HK-2 (cell line): ENCODE measurements at regions not wholly inside any gene's neighbourhood (a gene's known extent, or its start where the extent isn't known, plus 50 kb on each side); places are given as distances from the start of the nearest gene placed in this dataset.
"Not testable (repeated sequence)": the region's sequence is repeated elsewhere in the genome, so short reads cannot be mapped to it uniquely, and the experiment has no call there.

Source experiments
- DNase-seq: peaks from one replicate; pipeline ENCODE4 v3.0.0-alpha.2; 2018; ENCODE audit not compliant: unreplicated experiment

DNA sequence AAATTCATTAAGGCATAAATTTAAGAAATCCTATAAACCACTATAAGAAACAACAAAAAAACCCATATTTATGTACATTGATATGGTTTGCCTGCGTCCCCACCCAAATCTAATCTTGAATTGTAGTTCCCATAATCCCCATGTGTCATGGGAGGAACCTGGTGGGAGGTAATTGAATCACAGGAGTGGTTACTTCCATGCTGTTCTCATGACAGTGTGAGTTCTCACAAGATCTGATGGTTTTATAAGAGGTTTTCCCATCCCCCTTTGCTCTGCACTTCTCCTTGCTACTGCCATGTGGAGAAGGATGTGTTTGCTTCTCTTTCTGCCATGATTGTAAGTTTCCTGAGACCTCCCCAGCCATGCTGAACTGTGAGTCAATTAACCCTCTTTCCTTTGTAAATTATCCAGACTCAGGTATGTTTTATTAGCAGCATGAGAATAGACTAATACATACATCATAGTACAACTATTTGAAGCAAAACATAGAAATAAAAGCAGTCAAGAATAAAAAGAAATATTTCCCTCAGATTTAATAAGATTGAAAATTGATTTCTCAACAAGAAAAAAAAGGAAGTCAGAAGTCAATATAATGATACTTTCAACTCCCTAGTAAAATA lies 209.0 kb upstream of the GPC6 start:
- DNase-seq, result no peak

DNA sequence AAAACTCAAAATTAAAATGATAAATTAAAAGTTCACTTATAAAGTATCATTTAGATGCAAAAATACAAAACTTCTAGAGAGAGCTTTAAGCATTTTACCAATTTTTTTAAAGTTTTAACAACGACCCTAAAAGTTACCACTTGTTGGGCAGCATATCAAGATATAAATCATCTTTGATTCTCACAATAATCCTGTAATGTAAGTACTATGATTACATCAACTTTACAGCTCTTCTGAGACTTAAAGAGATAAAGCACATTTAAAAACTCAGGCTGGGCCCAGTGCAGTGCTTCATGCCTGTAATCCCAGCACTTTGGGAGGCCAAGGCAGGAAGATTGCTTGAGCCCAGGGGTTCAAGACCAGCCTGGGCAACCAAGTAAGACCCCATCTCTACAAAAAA lies 202.7 kb upstream of the GPC6 start:
- DNase-seq, result no peak

DNA sequence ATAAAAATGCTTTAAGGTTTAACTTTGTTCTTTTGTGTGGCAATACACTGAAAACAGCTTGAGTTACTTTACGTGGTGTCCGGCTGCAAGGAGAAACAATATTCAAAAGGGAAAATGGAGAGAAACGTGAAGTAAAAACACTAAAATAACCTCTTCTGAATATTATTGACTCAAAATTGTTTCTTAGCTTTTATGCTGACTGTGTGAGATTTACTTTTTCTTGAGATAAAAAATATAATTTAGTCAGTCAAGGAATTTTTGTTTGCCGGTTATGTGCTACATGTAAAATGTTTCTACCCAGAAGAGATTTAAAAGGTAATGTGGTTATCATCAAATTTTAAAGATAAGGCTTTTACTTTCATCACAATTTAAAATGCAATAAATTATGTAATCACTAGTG lies 200.6 kb upstream of the GPC6 start:
- no peak for DNase-seq

DNA sequence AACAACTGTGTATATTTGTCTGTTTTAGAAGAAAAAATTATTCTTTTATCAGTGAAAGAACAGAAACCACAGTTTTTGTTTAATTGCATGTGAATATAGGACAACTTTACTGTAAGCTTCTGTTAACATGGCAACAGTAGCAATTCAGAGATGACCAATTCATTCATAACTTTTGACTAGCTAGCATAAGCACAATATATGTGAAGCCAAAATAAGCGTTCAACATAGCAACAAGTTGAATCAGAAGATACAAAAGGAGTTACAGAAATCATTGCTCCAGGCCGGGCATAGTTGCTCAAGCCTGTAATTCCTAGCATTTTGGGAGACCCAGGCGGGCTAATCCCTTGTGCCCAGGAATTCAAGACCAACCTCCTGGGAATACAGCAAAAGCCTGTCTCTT lies 197.1 kb upstream of the GPC6 start:
- DNase-seq, result no peak

DNA sequence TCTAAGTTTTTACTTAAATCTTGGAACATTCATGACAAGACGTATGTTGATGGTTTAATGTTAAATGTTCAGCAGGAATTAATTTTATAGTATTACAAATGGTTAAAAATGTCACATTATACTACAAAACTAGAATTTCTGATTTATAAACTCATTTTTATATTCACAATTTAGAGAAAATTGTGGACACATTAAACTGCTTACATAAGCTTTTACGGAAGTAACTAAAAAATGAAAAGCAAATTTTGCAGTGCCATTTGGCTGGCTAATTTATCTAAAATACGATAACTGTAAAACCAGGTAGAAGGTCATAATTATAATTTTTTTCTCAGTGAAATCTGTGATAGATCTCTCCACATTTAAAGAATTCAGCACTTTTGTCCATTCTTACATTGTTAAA lies 190.2 kb upstream of the GPC6 start:
- DNase-seq, result no peak

DNA sequence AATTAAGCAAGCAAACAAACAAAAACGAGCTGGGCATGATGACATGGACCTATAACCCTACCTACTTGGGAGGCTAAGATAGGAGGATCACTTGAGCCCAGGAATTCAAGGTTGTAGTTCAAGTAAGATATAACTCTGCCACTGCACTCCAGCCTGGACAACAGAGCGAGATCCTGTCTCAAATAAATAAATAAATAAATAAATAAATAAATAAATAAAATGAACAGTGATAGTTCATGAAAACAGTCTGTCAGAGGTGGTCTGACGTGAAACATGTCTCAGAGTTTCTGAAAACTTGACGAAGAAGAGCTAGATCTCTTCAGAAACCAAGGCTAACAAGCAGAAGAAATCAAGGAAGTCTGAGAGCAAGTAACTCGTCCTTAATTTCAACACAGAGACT lies 188.8 kb upstream of the GPC6 start:
- no peak for DNase-seq

DNA sequence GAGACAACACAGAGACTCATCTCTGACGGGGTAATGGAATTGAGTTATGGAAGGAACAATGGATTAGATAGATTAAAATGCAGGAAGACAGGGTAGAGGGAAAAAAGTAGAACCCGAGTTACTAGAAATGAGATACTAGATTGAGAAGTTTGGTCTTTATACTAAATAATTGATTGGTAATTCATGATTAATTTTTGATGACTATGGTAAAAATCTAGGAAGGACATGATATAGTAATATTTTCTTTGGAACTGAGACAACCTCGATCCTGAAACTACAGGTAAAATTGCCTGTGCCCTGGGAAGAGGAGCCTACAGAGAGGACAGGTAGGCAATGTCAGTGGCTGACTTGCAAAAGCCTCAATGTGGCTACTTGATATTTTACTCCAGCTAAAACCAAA lies 188.4 kb upstream of the GPC6 start:
- DNase-seq, result no peak

DNA sequence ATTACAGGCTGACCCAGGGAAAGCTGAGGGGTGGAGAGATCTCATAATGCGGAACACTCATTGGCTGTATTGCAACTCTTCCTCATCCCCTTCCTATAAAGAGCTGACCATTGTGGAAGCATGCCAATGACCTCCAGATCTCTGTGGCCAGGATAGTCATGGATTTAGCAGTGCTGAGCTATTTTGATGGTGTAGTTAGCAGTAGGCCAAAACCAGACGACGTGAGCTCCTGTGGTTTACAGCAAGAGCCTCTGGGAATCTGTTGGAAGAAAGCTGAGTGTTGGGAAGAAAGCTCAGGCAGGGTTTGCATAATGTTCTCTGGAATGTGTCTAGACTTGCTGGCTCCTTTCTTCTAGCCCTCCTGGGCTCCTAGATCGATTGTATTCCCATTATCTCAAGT lies 187.5 kb upstream of the GPC6 start:
- DNase-seq, result no peak

DNA sequence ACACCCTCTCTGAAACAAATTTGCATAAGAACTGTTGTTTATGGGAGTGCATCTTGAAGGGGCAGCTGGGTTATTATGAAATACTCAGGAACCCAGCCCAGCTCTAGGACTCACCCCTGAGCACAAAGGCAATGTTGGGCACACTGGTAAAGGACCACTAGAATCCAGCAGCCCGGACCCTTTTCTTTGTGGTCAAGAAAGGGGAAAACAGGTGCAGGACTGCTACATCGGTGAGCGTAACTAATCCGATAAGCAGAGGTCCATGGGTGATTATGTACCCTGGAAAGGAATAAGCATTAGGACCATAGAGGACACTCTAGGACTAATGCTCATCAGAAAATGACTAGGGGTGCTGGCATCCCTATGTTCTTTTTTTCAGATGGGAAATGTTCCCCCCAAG lies 185.0 kb upstream of the GPC6 start:
- not testable (repeated sequence) for DNase-seq

DNA sequence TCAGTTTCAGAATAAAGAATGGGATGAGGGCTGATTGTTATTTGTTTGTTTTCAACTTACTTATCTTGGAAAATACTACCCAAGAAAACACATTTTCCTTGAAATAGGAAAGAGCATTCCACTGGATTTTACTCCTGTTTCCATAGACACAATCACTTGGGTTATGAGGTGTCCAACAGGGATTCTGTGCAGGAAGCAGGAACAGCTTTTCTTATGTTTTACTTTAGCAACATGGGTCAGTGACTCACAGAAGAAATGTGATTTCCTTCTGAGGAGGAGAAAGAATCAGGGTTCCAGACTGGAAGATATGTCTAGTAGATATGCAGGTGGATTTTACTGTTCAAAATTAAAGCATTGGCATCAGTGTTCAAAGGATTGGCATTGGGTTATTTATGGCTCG lies 180.8 kb upstream of the GPC6 start:
- DNase-seq, result no peak

DNA sequence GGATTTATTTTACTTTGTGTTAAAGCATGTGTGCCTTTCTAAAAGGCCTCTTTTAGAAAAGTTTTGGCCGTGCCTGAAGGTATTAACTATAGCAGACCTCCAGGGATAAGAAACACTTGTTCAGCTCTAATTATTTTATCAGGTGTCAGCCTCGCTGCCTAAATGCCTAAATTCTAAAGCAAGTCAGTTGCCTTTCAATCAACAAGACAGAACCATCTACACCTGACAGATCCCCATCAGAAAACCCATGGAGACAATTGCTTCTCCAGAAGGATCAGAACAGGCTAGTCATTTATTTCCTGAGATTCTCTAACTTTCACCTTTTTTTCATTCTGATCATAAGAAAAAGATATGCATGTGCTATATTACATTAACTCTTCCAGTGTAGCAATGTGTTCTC lies 171.4 kb upstream of the GPC6 start:
- no peak for DNase-seq

DNA sequence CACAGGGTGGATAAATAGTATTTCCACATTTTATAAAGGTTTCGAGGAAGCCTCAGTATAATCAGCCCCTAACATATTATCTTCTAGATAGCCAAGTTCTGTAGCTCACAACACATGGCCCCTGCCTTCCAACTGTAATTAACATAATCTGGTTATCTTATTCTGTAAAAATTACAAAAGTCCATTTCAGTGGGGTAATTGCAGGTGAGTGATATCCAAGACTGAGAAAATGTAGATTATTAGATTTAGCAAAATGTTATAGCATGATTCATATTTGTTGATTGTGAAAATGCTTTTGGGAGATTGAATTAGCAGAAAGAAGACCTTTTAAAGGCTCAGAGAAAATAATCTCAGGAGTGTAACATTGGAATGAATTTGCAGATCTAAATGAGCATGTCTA lies 168.3 kb upstream of the GPC6 start:
- DNase-seq, result no peak

DNA sequence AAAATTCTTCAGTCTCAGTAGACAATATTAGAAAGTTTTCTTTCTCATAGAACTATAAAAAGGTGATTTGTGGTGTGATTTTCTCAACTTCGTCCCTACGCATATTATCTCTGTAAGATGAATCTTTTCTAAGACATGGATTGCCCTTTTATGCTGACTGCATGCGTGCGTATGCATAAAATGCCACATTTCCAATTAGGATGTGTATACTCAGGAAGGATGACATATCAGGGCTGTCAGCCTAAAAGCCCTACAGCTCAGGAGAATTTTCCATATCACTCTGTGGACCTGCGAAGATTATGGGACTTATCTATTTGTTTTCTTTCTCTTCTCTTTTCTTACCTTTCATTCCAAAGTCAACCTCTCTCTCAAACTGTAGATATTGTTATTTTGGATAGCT lies 166.5 kb upstream of the GPC6 start:
- no peak for DNase-seq

DNA sequence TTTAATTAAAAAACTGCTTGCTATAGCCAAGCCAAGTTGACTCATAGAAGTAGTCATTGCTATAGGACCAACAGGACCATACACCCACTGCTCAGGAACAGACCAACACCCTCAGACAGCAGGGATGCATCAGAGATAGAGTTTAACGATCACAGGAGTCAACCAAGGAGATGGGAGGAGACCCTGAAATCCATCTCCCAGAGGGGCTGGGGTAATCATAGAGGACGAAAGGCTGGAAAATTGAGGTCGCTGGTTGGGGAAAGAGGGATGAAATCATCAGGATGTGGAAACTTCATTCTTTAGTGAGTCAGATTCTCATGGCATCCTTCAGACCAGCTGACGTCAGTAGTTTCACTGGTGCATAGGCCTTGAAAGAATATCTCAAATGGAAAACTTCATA lies 160.4 kb upstream of the GPC6 start:
- no peak for DNase-seq

DNA sequence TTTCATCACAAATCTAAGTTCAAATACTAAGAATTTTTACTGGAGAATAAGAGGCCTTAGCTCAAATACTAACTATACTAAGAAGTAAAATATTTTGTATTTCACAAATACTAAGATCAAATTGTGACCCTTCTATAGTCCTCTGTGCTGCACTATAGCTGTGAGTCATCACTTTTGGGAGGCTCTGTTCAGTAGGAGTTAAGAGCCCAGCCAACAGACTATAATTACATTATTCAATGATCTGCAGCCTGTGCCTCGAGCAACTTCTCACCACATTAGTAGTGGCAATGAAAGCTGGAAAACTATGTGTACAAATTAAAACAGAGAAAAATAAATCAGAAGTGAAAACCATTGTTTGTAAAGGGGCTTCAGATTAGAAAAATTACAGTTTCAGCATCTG lies 147.3 kb upstream of the GPC6 start:
- DNase-seq, result no peak

DNA sequence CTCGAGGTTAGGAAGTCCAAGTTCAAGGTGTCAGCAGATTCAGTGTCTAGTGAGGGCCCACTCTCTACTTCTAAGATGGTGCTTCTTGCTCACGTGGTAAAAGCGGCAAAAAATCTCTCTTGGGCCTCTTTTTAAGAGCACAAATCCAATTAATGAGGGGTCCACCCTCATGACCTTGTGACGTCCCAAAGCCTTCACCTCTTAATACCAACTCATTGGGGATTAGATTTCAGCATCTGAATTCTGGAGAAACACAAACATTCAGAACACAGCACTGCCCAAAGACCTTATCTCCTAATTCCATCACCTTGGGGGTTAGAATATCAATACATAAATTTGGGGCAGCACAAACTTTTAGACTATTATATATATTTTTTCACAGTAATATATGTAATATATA lies 146.4 kb upstream of the GPC6 start:
- no peak for DNase-seq

DNA sequence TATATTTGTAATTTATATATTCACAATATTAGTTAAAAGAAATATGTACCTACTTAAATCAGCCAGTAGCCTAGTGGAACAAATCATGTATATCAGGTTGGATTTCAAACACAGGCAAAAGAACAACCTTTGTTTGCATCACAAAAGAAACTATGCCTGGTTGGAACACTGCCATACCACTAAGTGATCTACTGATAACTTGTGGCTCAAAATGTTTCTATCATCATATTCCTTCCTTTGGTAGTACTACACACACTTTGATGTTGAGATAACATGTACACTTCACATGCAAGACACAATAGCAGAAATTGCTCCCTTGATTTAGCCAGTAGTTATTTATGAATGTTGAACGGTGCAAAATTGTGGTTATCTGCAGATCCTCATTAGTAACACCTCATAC lies 146.0 kb upstream of the GPC6 start:
- DNase-seq, result no peak

DNA sequence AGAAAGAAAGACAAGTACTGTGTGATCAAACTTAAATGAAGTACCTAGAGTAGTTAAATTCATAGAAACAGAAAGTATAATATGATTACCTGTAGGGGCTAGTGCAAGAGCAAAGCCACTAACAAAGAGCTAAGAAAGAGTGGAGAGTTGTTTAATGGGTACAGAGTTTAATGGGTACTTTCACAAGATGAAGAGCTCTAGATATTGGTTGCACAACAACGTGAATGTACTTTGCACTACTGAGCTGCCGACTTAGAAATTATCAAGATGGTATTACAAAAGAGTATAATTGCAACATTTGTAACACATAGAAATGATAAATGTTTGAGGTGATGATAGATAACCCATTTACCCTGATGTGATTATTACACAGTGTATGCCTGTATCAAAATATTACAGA lies 140.3 kb upstream of the GPC6 start:
- DNase-seq, result no peak

DNA sequence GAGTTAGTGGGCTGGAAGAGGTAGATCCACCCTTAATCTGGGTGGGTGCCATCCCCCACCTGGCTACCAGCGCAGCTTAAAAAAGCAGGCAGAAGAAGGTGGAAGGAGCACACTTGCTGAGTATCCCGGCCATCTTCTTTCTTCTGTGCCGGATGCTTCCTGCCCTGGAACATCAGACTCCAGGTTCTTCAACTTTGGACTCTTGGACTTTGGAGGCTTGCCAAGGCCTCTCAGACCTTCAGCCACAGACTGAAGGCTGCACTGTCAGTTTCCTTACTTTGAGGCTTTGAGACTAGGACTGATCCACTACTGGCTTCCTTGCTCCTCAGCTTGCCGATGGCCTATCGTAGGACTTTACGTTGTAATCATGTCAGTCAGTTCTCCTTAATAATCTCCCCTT lies 127.6 kb upstream of the GPC6 start:
- DNase-seq, result no peak

DNA sequence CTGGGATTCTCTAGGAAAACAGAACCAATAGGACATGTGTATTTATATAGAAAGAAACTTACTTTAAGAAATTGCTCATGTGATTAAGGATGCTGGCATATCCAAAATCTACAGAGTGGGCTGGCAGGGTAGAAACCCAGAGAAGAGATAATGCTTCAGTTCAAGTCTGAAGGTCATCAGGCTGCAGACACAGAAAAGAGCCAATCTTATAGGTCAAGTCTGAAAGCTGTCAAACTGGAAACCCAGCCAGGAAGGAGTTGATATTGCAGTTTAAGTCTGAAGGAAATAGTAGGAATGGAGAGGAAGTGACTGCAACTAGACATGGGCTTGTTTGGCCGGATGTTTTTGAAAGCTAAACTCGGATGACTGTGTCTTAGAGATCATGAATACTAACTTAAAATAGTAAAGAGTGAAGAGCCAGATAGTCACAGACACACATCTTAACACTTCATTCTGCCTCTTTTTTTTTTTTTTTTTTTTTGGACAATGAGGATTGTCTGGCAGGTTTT lies 125.3 kb upstream of the GPC6 start:
- DNase-seq, result no peak

DNA sequence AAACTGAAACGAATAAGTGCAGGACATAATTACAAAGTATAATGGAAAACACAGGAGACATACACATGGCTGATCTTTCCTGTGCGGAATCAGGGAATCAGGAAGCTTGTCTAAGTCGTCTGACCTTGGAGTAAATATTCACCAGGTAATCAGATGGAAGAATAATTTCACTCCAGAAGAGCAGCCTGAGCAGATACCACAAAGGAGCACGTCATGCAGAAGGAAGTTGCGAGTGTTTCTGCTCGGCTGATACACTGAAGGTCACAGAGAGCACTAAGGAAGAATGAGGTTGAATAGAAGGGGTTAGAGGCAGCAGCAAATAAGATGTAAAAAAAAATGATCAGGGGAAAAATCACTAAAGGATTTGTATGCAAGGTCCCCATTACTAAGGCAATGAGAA lies 122.3 kb upstream of the GPC6 start:
- DNase-seq, result no peak

DNA sequence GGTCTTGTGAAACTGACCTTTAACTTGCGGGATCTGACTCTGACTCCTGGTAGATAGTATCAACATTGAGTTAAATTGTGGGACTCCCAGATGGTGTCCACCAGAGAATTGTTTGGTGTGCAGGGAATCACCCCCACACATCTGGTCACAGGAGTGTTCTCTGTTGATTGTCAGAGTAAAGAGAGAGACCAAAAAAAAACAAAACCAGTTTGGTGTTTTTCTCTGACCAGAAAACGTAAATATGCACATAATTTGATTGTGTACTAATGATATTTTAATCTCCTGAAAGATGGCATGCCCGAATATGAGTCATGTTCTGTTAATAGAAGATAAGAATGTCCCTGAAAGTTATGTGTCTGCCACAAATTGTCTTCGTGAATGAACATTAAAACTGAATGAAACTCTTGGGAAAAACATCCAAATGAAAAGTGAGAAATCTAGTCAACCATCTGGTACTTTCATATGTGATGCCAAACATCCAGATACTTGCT lies 118.5 kb upstream of the GPC6 start:
- DNase-seq, result no peak

DNA sequence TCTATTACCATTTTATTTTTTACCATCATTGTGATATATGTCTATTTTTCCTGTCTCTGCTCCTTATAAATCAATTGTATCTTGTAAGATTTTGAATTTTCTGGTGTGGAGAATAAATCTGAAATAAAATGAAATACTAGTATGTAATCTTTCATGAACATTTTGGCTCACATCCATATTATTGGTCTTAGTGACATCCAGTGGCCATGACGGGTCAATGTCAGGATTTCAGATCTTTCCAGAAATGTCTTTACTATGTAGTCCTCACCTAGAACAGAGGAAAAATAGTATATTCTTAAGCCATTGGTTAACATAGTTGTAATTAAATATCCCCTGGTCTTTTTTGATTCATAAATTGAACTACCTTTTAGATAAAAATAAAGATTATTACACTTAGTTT lies 109.8 kb upstream of the GPC6 start:
- no peak for DNase-seq

DNA sequence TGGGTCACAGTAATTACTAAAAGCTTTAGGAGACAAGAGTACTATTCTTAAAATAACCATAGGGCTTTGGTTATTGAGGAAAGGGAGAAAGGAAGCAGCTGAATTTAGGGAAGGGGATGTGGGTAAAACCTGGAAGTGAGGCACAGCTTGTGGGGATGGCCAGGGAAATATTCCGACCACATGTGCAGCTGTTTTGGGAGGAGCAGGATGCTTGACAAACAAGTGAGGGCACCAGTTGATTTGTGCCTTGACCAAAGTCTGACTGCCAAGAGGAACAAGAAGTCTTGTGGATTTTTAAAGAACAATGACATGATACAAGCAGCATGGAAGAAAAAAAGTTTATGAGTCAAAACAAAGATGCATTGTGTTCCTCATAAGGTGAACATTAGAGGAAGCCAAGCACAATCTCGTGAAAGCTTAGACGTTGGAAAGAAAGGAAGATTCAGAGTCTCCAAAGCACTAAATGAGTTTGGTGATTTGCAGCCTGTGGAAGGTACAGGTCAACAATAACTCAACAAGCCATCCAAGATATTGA lies 108.5 kb upstream of the GPC6 start:
- no peak for DNase-seq
